Neural cell (in vitro differentiated cells): ENCODE measurements at regions not wholly inside any gene's neighbourhood (a gene's known extent, or its start where the extent isn't known, plus 50 kb on each side); places are given as distances from the start of the nearest gene placed in this dataset.
"Not testable (repeated sequence)": the region's sequence is repeated elsewhere in the genome, so short reads cannot be mapped to it uniquely, and the experiment has no call there.

Experiments used
- EP300 ChIP-seq: fragments of 450-650 bp; conservative IDR thresholded peaks from 2 replicates; pipeline ENCODE4 v1.6.1; 2014; ENCODE audit warnings: antibody characterized with exemption, mild to moderate bottlenecking, moderate library complexity; ENCODE audit not compliant: poor library complexity, severe bottlenecking
- EZH2 ChIP-seq: fragments of 200-600, 300-800 bp; shearing (Covaris generic), sonication (generic); IDR thresholded peaks from 2 replicates; pipeline ENCODE4 v1.6.1; 2014; ENCODE audit warnings: antibody characterized with exemption, low read length, borderline replicate concordance, mild to moderate bottlenecking; ENCODE audit not compliant: insufficient read depth, poor library complexity, severe bottlenecking
- POLR2AphosphoS5 ChIP-seq: IDR thresholded peaks from 2 replicates; pipeline ENCODE4 v1.6.1; 2012
- TF ChIP-seq, protein P1 (sequence below): fragments of 450-650 bp; IDR thresholded peaks from 2 replicates; pipeline ENCODE4 v1.5.1; 2014; ENCODE audit warnings: antibody characterized with exemption, mild to moderate bottlenecking, moderate library complexity; ENCODE audit not compliant: poor library complexity, severe bottlenecking

GRCh38 chr4:33835764-33836163 is 2408.6 kb downstream of the ARAP2 start:
- not testable (repeated sequence) for TF ChIP-seq EZH2, EP300, POLR2AphosphoS5
- TF ChIP-seq, protein P1, sequence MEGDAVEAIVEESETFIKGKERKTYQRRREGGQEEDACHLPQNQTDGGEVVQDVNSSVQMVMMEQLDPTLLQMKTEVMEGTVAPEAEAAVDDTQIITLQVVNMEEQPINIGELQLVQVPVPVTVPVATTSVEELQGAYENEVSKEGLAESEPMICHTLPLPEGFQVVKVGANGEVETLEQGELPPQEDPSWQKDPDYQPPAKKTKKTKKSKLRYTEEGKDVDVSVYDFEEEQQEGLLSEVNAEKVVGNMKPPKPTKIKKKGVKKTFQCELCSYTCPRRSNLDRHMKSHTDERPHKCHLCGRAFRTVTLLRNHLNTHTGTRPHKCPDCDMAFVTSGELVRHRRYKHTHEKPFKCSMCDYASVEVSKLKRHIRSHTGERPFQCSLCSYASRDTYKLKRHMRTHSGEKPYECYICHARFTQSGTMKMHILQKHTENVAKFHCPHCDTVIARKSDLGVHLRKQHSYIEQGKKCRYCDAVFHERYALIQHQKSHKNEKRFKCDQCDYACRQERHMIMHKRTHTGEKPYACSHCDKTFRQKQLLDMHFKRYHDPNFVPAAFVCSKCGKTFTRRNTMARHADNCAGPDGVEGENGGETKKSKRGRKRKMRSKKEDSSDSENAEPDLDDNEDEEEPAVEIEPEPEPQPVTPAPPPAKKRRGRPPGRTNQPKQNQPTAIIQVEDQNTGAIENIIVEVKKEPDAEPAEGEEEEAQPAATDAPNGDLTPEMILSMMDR, result not testable (repeated sequence)
